Mesendoderm (in vitro differentiated cells): ENCODE measurements at regions not wholly inside any gene's neighbourhood (a gene's known extent, or its start where the extent isn't known, plus 50 kb on each side); places are given as distances from the start of the nearest gene placed in this dataset. TPM values are rescaled to one million over a fixed set of nuclear protein-coding genes. Genes with fewer than 3 reads are reported as not detected.

Source experiments
- DNase-seq: peaks from one replicate; pipeline ENCODE4 v3.0.0; 2013
- H2AK5ac ChIP-seq: 2 replicates; pipeline ENCODE4 v1.6.1; 2013; ENCODE audit warnings: low read length, inconsistent platforms
- H2BK120ac ChIP-seq: 2 replicates; pipeline ENCODE4 v1.6.1; 2013; ENCODE audit warnings: low read depth, mild to moderate bottlenecking, low read length, moderate library complexity, mixed read lengths
- H2BK15ac ChIP-seq: replicated peaks from 2 replicates; pipeline ENCODE4 v1.6.1; 2013; ENCODE audit warnings: low read depth, mild to moderate bottlenecking, moderate library complexity
- H2BK5ac ChIP-seq: 2 replicates; pipeline ENCODE4 v1.6.1; 2013; ENCODE audit warnings: low read length, inconsistent platforms
- H3K18ac ChIP-seq: 2 replicates; pipeline ENCODE4 v1.6.1; 2013; ENCODE audit warnings: mild to moderate bottlenecking, low read length, mixed read lengths
- H3K23ac ChIP-seq: one replicate; pipeline ENCODE4 v1.6.1; 2013; ENCODE audit warnings: low read length
- H3K27ac ChIP-seq: 2 replicates; pipeline ENCODE4 v1.5.1; 2013; ENCODE audit warnings: low read depth, mild to moderate bottlenecking, inconsistent platforms, low read length, moderate library complexity
- H3K27me3 ChIP-seq: 2 replicates; pipeline ENCODE4 v1.6.1; 2013; ENCODE audit warnings: low read length, control low read depth, mild to moderate bottlenecking, inconsistent platforms; ENCODE audit not compliant: insufficient read depth, poor library complexity
- H3K36me3 ChIP-seq: 2 replicates; pipeline ENCODE4 v1.6.1; 2013; ENCODE audit warnings: low read length, inconsistent platforms; ENCODE audit not compliant: control insufficient read depth, insufficient read depth
- H3K4ac ChIP-seq: one replicate; pipeline ENCODE4 v1.6.1; 2013; ENCODE audit warnings: low read depth, mild to moderate bottlenecking, low read length, moderate library complexity
- H3K4me1 ChIP-seq: 2 replicates; pipeline ENCODE4 v1.6.1; 2013; ENCODE audit warnings: low read depth, low read length, inconsistent platforms; ENCODE audit not compliant: control insufficient read depth
- H3K4me2 ChIP-seq: 2 replicates; pipeline ENCODE4 v1.6.1; 2013; ENCODE audit warnings: low read length
- H3K4me3 ChIP-seq: 2 replicates; pipeline ENCODE4 v1.5.1; 2013; ENCODE audit warnings: mild to moderate bottlenecking, low read length
- H3K56ac ChIP-seq: one replicate; pipeline ENCODE4 v1.6.1; 2013; ENCODE audit warnings: low read length
- H3K79me1 ChIP-seq: 2 replicates; pipeline ENCODE4 v1.6.1; 2013; ENCODE audit warnings: low read length, inconsistent platforms
- H3K79me2 ChIP-seq: 2 replicates; pipeline ENCODE4 v1.6.1; 2013; ENCODE audit warnings: mild to moderate bottlenecking, low read length; ENCODE audit not compliant: control insufficient read depth, insufficient read depth
- H3K9ac ChIP-seq: 2 replicates; pipeline ENCODE4 v1.6.1; 2013; ENCODE audit warnings: low read length, inconsistent platforms
- H4K5ac ChIP-seq: one replicate; pipeline ENCODE4 v1.6.1; 2013; ENCODE audit warnings: low read length
- H4K8ac ChIP-seq: one replicate; pipeline ENCODE4 v1.6.1; 2013; ENCODE audit warnings: low read depth, mild to moderate bottlenecking, control low read depth, low read length, moderate library complexity
- WGBS: extraction: QIAGEN DNeasy Blood & Tissue Kit; methylation state at CpG from one replicate; pipeline ENCODE4 v1.1.7; 2013; ENCODE audit warnings: low lambda C conversion rate, missing lambda C conversion rate; ENCODE audit not compliant: insufficient coverage; ENCODE audit errors: extremely low coverage; 5-methylcytosine and 5-hydroxymethylcytosine counted together
- small RNA-seq: library from polyadenylated mRNA; stranded (forward); fragments of <200 nt; extraction: miRNeasy Mini kit (QIAGEN cat#:217004); gene quantifications from one replicate; pipeline ENCODE3, GENCODE V24; 2013; ENCODE audit not compliant: insufficient read depth

GRCh38 chr6:122337645-122338044 lies 61.8 kb upstream of the HSF2 start:
- no peak for DNase-seq
- H3K56ac ChIP-seq = no peak overlapping the region
- no peak overlapping the region for H3K23ac ChIP-seq
- H3K4me2 ChIP-seq = no peak overlapping the region
- H4K5ac ChIP-seq = no peak overlapping the region
- no peak overlapping the region for H2BK15ac ChIP-seq
- no peak overlapping the region for H2BK120ac ChIP-seq
- no peak overlapping the region for H3K4ac ChIP-seq
- H3K79me1 ChIP-seq = no peaks in the 10 kb centered on the region
- H2BK5ac ChIP-seq = no peak overlapping the region
- H3K18ac ChIP-seq = no peak overlapping the region
- no peaks in the 10 kb centered on the region for H3K4me1 ChIP-seq
- H3K27ac ChIP-seq = no peak overlapping the region
- no peak overlapping the region for H2AK5ac ChIP-seq
- H3K79me2 ChIP-seq = no peaks in the 10 kb centered on the region
- no peak overlapping the region for H4K8ac ChIP-seq
- H3K36me3 ChIP-seq = no peaks in the 10 kb centered on the region
- H3K9ac ChIP-seq = no peak overlapping the region
- H3K27me3 ChIP-seq = no peaks in the 10 kb centered on the region
- no CpG with 5 or more reads among the region's 3 CpGs for WGBS
- H3K4me3 ChIP-seq = no peak overlapping the region

- DNase-seq = no peak
- Histone ChIP-seq H3K56ac (no peak overlapping the region), H4K5ac (no peak overlapping the region), H3K79me2 (no peaks in the 10 kb centered on the region), H3K18ac (no peak overlapping the region), H2AK5ac (no peak overlapping the region), H4K8ac (no peak overlapping the region), H3K4me1 (no peaks in the 10 kb centered on the region), H2BK120ac (no peak overlapping the region), H3K23ac (no peak overlapping the region), H2BK5ac (no peak overlapping the region), H3K4me3 (no peak overlapping the region), H2BK15ac (no peak overlapping the region), H3K9ac (no peak overlapping the region), H3K4me2 (no peak overlapping the region), H3K36me3 (no peaks in the 10 kb centered on the region), H3K79me1 (no peaks in the 10 kb centered on the region), H3K27ac (no peak overlapping the region), H3K4ac (no peak overlapping the region), H3K27me3 (no peaks in the 10 kb centered on the region)
- WGBS = no CpG with 5 or more reads among the region's 2 CpGs
These were observed 59.8 kb upstream of the HSF2 start for GRCh38 chr6:122339661-122340060.

GRCh38 chr6:122347280-122347679 lies 52.2 kb upstream of the HSF2 start:
- H2BK5ac ChIP-seq = no peak overlapping the region
- no peak overlapping the region for H3K56ac ChIP-seq
- DNase-seq = no peak
- H3K4me3 ChIP-seq = no peak overlapping the region
- H3K4ac ChIP-seq = no peak overlapping the region
- WGBS = no CpG with 5 or more reads among the region's 2 CpGs
- H3K36me3 ChIP-seq = no peaks in the 10 kb centered on the region
- no peaks in the 10 kb centered on the region for H3K4me1 ChIP-seq
- H2BK15ac ChIP-seq = no peak overlapping the region
- H3K9ac ChIP-seq = no peak overlapping the region
- H3K27ac ChIP-seq = no peak overlapping the region
- no peaks in the 10 kb centered on the region for H3K79me1 ChIP-seq
- no peak overlapping the region for H4K5ac ChIP-seq
- H4K8ac ChIP-seq = no peak overlapping the region
- H2AK5ac ChIP-seq = no peak overlapping the region
- no peaks in the 10 kb centered on the region for H3K27me3 ChIP-seq
- H3K23ac ChIP-seq = no peak overlapping the region
- H3K18ac ChIP-seq = no peak overlapping the region
- no peak overlapping the region for H3K4me2 ChIP-seq
- H2BK120ac ChIP-seq = no peak overlapping the region
- no peaks in the 10 kb centered on the region for H3K79me2 ChIP-seq

GRCh38 chr6:122347751-122348150 lies 51.7 kb upstream of the HSF2 start:
- H3K56ac ChIP-seq = no peak overlapping the region
- H2BK120ac ChIP-seq = no peak overlapping the region
- H2BK15ac ChIP-seq = no peak overlapping the region
- no peak overlapping the region for H3K4me3 ChIP-seq
- no peak overlapping the region for H3K27ac ChIP-seq
- H3K36me3 ChIP-seq = no peaks in the 10 kb centered on the region
- no peak for DNase-seq
- no peak overlapping the region for H4K5ac ChIP-seq
- H3K4me1 ChIP-seq = no peaks in the 10 kb centered on the region
- no peak overlapping the region for H3K9ac ChIP-seq
- no peak overlapping the region for H2BK5ac ChIP-seq
- H3K18ac ChIP-seq = no peak overlapping the region
- WGBS = no CpG with 5 or more reads among the region's 4 CpGs
- no peak overlapping the region for H3K23ac ChIP-seq
- no peak overlapping the region for H3K4me2 ChIP-seq
- H4K8ac ChIP-seq = no peak overlapping the region
- H3K79me1 ChIP-seq = no peaks in the 10 kb centered on the region
- no peaks in the 10 kb centered on the region for H3K27me3 ChIP-seq
- no peak overlapping the region for H3K4ac ChIP-seq
- no peak overlapping the region for H2AK5ac ChIP-seq
- no peaks in the 10 kb centered on the region for H3K79me2 ChIP-seq

Small RNA genes in the stretch of these regions (small RNA-seq; reads per million reads assigned to genes)
- gene AL603865.2 (not detected), gene RNU1-18P (not detected), gene RNU2-8P (not detected), gene RNU4-76P (not detected)
